B cell (primary cell): ENCODE measurements at regions not wholly inside any gene's neighbourhood (a gene's known extent, or its start where the extent isn't known, plus 50 kb on each side); places are given as distances from the start of the nearest gene placed in this dataset.
"Not testable (repeated sequence)": the region's sequence is repeated elsewhere in the genome, so short reads cannot be mapped to it uniquely, and the experiment has no call there.

Source experiments
- ATAC-seq: fragments of 200-7000 bp; cut with Tn5 transposase; one replicate; pipeline ENCODE4 v1.10.0; 2021; ENCODE audit warnings: low read depth, mild to moderate bottlenecking, moderate number of reproducible peaks, moderate library complexity
- CTCF ChIA-PET: fragments of 350-600 bp; sonication (Branson Sonifier 250); formaldehyde crosslinking; loops from one replicate; lab custom pipeline; 2021; ENCODE audit warnings: antibody characterized with exemption, inconsistent platforms; lab: Charles Lee
- POLR2A ChIA-PET: fragments of 350-600 bp; sonication (Branson Sonifier 250); formaldehyde crosslinking; loops from one replicate; lab custom pipeline; 2021; ENCODE audit warnings: antibody characterized with exemption; lab: Charles Lee
- DNase-seq: peaks from one replicate; pipeline ENCODE4 v3.0.0; 2013
- H2AFZ ChIP-seq: 2 replicates; pipeline ENCODE4 v1.6.1; 2012; ENCODE audit warnings: mild to moderate bottlenecking, low read depth, low read length; ENCODE audit not compliant: insufficient read depth, poor library complexity, severe bottlenecking
- H3K27ac ChIP-seq, 2 donors: 1 replicate in 1 of 2; 2 replicates in 1 of 2; pipeline ENCODE4 v1.5.1; 2012 to 2013; ENCODE audit warnings: low read length in 2 of 2, mild to moderate bottlenecking in 2 of 2, moderate library complexity in 1 of 2
- H3K27me3 ChIP-seq, 4 experiments: fragments of 200-600 bp in 1 of 4; sonication (generic) in 1 of 4; replicated peaks in 1 of 4; 1 replicate in 2 of 4; 2 replicates in 2 of 4; pipeline versions ENCODE4 v1.6.1 to v1.7.0; 2013 to 2016; ENCODE audit warnings: low read length in 3 of 4, mild to moderate bottlenecking in 2 of 4, mixed read lengths in 1 of 4, moderate library complexity in 1 of 4; ENCODE audit not compliant: insufficient read depth in 4 of 4, control insufficient read depth in 3 of 4; ENCODE audit errors: control extremely low read depth in 1 of 4
- H3K36me3 ChIP-seq, 2 experiments: replicated peaks in 1 of 2; 1 replicate in 1 of 2; 2 replicates in 1 of 2; pipeline versions ENCODE4 v1.6.1 to v1.7.1; 2013; ENCODE audit warnings: low read length in 1 of 2; ENCODE audit not compliant: insufficient read depth in 2 of 2, control insufficient read depth in 1 of 2; ENCODE audit errors: control extremely low read depth in 1 of 2, extremely low read depth in 1 of 2
- H3K4me1 ChIP-seq, 2 donors: fragments of 200-600 bp in 1 of 2; sonication (generic) in 1 of 2; 1 replicate in 1 of 2; 2 replicates in 1 of 2; pipeline versions ENCODE4 v1.5.1 to v1.6.1; 2013 to 2017; ENCODE audit warnings: low read length in 2 of 2; ENCODE audit not compliant: control insufficient read depth in 2 of 2, insufficient read depth in 2 of 2
- H3K4me2 ChIP-seq: replicated peaks from 2 replicates; pipeline ENCODE3; 2012; ENCODE audit warnings: mild to moderate bottlenecking, low read depth, low read length; ENCODE audit not compliant: poor library complexity, severe bottlenecking
- H3K4me3 ChIP-seq, 5 experiments: fragments of 200-600 bp in 1 of 5; sonication (generic) in 1 of 5; 1 replicate in 3 of 5; 2 replicates in 2 of 5; pipeline versions ENCODE4 v1.5.1 to v1.7.0; 2011 to 2016; ENCODE audit warnings: low read length in 4 of 5, mild to moderate bottlenecking in 4 of 5, low read depth in 2 of 5, control low read depth in 1 of 5, moderate library complexity in 1 of 5; ENCODE audit not compliant: insufficient read depth in 1 of 5; ENCODE audit errors: control extremely low read depth in 1 of 5, extremely low read depth in 1 of 5
- H3K79me2 ChIP-seq: fragments of 200-600 bp; sonication (generic); one replicate; pipeline ENCODE4 v1.6.0; 2016; ENCODE audit warnings: low read length; ENCODE audit not compliant: control insufficient read depth, insufficient read depth
- H3K9ac ChIP-seq: fragments of 200-600 bp; sonication (generic); 2 replicates; pipeline ENCODE4 v1.6.1; 2017; ENCODE audit warnings: mild to moderate bottlenecking, low read length, moderate library complexity
- H3K9me3 ChIP-seq, 3 donors: one replicate each; pipeline versions ENCODE4 v1.6.1 to v1.7.1; 2013; ENCODE audit warnings: low read length in 2 of 3; ENCODE audit not compliant: control insufficient read depth in 2 of 3, insufficient read depth in 1 of 3; ENCODE audit errors: control extremely low read depth in 1 of 3
- H4K20me1 ChIP-seq: 2 replicates; pipeline ENCODE4 v1.6.0; 2012; ENCODE audit warnings: mild to moderate bottlenecking, low read length; ENCODE audit not compliant: insufficient read depth, control insufficient read depth, poor library complexity, severe bottlenecking
- H3K27ac Mint-ChIP-seq: one replicate; pipeline ENCODE4 v1.8.0; 2021; ENCODE audit warnings: mixed read lengths
- H3K27me3 Mint-ChIP-seq: one replicate; pipeline ENCODE4 v1.8.0; 2021; ENCODE audit warnings: mixed read lengths
- H3K4me1 Mint-ChIP-seq: one replicate; pipeline ENCODE4 v1.8.0; 2021; ENCODE audit warnings: mixed read lengths
- H3K4me3 Mint-ChIP-seq: one replicate; pipeline ENCODE4 v1.8.0; 2021; ENCODE audit warnings: mixed read lengths
- H3K9me3 Mint-ChIP-seq: one replicate; pipeline ENCODE4 v1.8.0; 2022; ENCODE audit warnings: mixed read lengths; ENCODE audit not compliant: insufficient read depth
- EZH2 ChIP-seq: IDR thresholded peaks from 2 replicates; pipeline ENCODE4 v1.6.1; 2012; ENCODE audit warnings: borderline replicate concordance, low read depth, mild to moderate bottlenecking, moderate library complexity, low read length; ENCODE audit not compliant: insufficient read depth, poor library complexity, severe bottlenecking
- WGBS: methylation state at CpG from one replicate; pipeline ENCODE4 v1.1.5; 2013; ENCODE audit warnings: missing lambda C conversion rate; ENCODE audit not compliant: insufficient coverage; 5-methylcytosine and 5-hydroxymethylcytosine counted together
- intact Hi-C: fragments of 100-400 bp; cut with micrococcal nuclease; formaldehyde crosslinking; loops from one replicate; pipeline ENCODE4 v1.10.0; 2022
- TF ChIP-seq, protein P1 (sequence below): fragments of 200-600 bp; IDR thresholded peaks from one replicate; pipeline ENCODE4 v1.8.0; 2022; ENCODE audit warnings: antibody characterized with exemption, mild to moderate bottlenecking

DNA sequence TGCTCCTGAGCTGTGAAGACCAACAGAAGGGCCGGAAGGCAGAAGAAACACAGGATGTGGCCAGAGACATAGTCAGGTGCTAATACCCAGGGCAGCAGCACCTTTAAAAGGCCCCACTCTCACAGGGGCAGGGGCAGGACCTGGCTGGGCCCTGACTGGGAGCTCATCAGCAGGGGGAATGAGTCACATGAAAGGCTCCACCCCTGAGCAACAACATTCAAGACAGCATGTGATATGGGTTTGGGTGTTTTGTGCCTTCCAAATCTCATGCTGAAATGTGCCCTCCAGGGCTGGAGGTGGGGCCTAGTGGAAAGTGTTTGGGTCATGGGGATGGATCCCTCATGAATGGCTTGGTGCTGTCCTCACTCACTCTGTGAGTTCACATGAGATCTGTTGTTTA lies 181.7 kb downstream of the ERCC6L2 start:
- intact Hi-C loops = no loop called here
- peaks cover 2% of the 10 kb centered on the region for H3K9me3 Mint-ChIP-seq
- no peaks in the 10 kb centered on the region for H3K79me2 ChIP-seq
- no peaks in the 10 kb centered on the region for H3K36me3 ChIP-seq
- no peak overlapping the region for H3K9ac ChIP-seq
- no peaks in the 10 kb centered on the region for H4K20me1 ChIP-seq
- ChIA-PET CTCF (no interaction called here), POLR2A (no interaction called here)
- H3K4me2 ChIP-seq = no peak overlapping the region
- H3K9me3 ChIP-seq = peaks cover 0 to 11% (median 0%) of the 10 kb centered on the region in 3 donors
- DNase-seq = no peak
- no peak for ATAC-seq
- no peak overlapping the region for H3K27ac ChIP-seq
- H3K4me1 Mint-ChIP-seq = no peaks in the 10 kb centered on the region
- H3K4me3 Mint-ChIP-seq = no peak overlapping the region
- TF ChIP-seq, protein P1, sequence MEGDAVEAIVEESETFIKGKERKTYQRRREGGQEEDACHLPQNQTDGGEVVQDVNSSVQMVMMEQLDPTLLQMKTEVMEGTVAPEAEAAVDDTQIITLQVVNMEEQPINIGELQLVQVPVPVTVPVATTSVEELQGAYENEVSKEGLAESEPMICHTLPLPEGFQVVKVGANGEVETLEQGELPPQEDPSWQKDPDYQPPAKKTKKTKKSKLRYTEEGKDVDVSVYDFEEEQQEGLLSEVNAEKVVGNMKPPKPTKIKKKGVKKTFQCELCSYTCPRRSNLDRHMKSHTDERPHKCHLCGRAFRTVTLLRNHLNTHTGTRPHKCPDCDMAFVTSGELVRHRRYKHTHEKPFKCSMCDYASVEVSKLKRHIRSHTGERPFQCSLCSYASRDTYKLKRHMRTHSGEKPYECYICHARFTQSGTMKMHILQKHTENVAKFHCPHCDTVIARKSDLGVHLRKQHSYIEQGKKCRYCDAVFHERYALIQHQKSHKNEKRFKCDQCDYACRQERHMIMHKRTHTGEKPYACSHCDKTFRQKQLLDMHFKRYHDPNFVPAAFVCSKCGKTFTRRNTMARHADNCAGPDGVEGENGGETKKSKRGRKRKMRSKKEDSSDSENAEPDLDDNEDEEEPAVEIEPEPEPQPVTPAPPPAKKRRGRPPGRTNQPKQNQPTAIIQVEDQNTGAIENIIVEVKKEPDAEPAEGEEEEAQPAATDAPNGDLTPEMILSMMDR = no peak
- no peak for TF ChIP-seq EZH2
- 88% methylated on average over 1 of the region's 1 CpG for WGBS
- peaks cover 13% of the 10 kb centered on the region for H3K27me3 Mint-ChIP-seq
- H3K4me1 ChIP-seq = no peaks in the 10 kb centered on the region
- H3K4me3 ChIP-seq = no peak overlapping the region
- no peak overlapping the region for H3K27ac Mint-ChIP-seq
- H3K27me3 ChIP-seq = no peaks in the 10 kb centered on the region
- no peak overlapping the region for H2AFZ ChIP-seq

DNA sequence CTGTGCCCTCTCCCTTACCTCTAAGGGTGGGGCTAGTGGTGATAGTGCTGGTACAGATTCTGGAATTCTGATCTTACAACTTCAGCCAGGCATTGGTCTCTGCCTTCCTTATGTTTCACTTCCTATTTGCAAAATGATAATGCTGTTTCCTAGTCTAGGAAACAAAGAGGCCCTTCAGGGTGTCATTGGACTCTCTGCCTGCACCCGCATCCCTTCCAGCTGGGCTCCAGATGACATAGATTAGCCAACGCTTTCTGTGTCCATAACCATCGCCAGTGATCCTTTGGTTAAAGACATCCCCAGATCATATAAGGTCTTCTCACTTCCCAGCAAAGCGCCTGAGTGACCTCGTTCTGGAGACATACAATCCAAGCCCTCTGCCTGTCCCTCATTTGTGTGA lies 180.7 kb downstream of the ERCC6L2 start:
- Histone ChIP-seq H3K4me2 (no peak overlapping the region), H4K20me1 (no peaks in the 10 kb centered on the region), H3K36me3 (no peaks in the 10 kb centered on the region), H2AFZ (no peak overlapping the region), H3K4me3 (no peak overlapping the region), H3K9me3 (peaks cover 0 to 15% (median 0%) of the 10 kb centered on the region in 3 donors), H3K27me3 (no peaks in the 10 kb centered on the region), H3K79me2 (no peaks in the 10 kb centered on the region), H3K4me1 (no peaks in the 10 kb centered on the region), H3K9ac (no peak overlapping the region), H3K27ac (no peak overlapping the region)
- H3K9me3 Mint-ChIP-seq = peaks cover 2% of the 10 kb centered on the region
- no peak overlapping the region for H3K27ac Mint-ChIP-seq
- peaks cover 11% of the 10 kb centered on the region for H3K27me3 Mint-ChIP-seq
- DNase-seq (no peak), ATAC-seq (no peak)
- no peak overlapping the region for H3K4me3 Mint-ChIP-seq
- CTCF ChIA-PET = no interaction called here
- intact Hi-C loops = no loop called here
- no peak for TF ChIP-seq EZH2
- TF ChIP-seq, protein P1 = no peak
- POLR2A ChIA-PET = no interaction called here
- no peaks in the 10 kb centered on the region for H3K4me1 Mint-ChIP-seq
- WGBS = 96% methylated on average over 5 of the region's 5 CpGs

DNA sequence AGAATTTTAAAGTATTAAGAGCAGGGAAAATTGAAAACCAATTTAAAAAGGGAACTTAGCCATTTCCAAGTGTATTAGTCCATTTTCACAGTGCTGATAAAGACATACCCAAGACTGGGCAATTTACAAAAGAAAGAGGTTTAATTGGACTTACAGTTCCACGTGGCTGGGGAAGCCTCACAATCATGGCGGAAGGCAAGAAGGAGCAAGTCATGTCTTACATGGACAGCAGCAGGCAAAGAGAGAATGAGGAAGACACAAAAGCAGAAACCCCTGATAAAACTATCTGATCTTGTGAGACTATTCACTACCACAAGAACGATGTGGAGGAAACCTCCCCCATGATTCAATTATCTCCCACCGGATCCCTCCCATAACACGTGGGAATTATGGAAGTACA lies 178.8 kb downstream of the ERCC6L2 start:
- intact Hi-C loops, H3K9ac ChIP-seq, H2AFZ ChIP-seq, H3K36me3 ChIP-seq, H3K4me1 Mint-ChIP-seq, H3K4me3 ChIP-seq, POLR2A ChIA-PET, H3K27me3 ChIP-seq, H3K27ac Mint-ChIP-seq, H3K4me3 Mint-ChIP-seq, CTCF ChIA-PET, H3K27ac ChIP-seq, H4K20me1 ChIP-seq, H3K79me2 ChIP-seq, ATAC-seq, H3K4me1 ChIP-seq, DNase-seq, H3K4me2 ChIP-seq, H3K9me3 Mint-ChIP-seq: not testable (repeated sequence)
- 90% methylated on average over 2 of the region's 5 CpGs for WGBS
- peaks cover 11% of the 10 kb centered on the region for H3K27me3 Mint-ChIP-seq
- peaks cover 0 to 22% (median 0%) of the 10 kb centered on the region in 3 donors for H3K9me3 ChIP-seq
